GM20431 (cell line): ENCODE measurements at regions not wholly inside any gene's neighbourhood (a gene's known extent, or its start where the extent isn't known, plus 50 kb on each side); places are given as distances from the start of the nearest gene placed in this dataset.
"Not testable (repeated sequence)": the region's sequence is repeated elsewhere in the genome, so short reads cannot be mapped to it uniquely, and the experiment has no call there.

Experiments
- in situ Hi-C: fragments of 300-500 bp; cut with MseI, MboI; formaldehyde crosslinking; loops from one replicate; pipeline ENCODE4 v1.15.0; 2020; ENCODE audit warnings: low sequenced_read_pairs; ENCODE audit not compliant: unreplicated experiment

GRCh38 chr5:117434254-117434653 is 859.6 kb upstream of the SEMA6A start:
- in situ Hi-C loops, result no loop called here

- in situ Hi-C loops, result no loop called here
Measured at GRCh38 chr5:117433818-117434217, 859.2 kb upstream of the SEMA6A start.

GRCh38 chr5:117431091-117431490 is 856.5 kb upstream of the SEMA6A start:
- in situ Hi-C loops, result no loop called here

GRCh38 chr5:117425163-117425562 is 850.5 kb upstream of the SEMA6A start:
- in situ Hi-C loops, result no loop called here

- in situ Hi-C loops, result no loop called here
Measured at GRCh38 chr5:117424559-117424958, 849.9 kb upstream of the SEMA6A start.

GRCh38 chr5:117417501-117417900 is 842.9 kb upstream of the SEMA6A start:
- in situ Hi-C loops, result no loop called here

GRCh38 chr5:117414926-117415325 is 840.3 kb upstream of the SEMA6A start:
- in situ Hi-C loops, result no loop called here

GRCh38 chr5:117411701-117412100 is 837.1 kb upstream of the SEMA6A start:
- in situ Hi-C loops, result no loop called here

- in situ Hi-C loops, result no loop called here
Measured at GRCh38 chr5:117405197-117405596, 830.6 kb upstream of the SEMA6A start.

- in situ Hi-C loops, result no loop called here
Measured at GRCh38 chr5:117394506-117395157, 820.0 kb upstream of the SEMA6A start.

- in situ Hi-C loops, result no loop called here
Measured at GRCh38 chr5:117393125-117393524, 818.5 kb upstream of the SEMA6A start.

GRCh38 chr5:117380316-117380715 is 805.7 kb upstream of the SEMA6A start:
- in situ Hi-C loops, result no loop called here

GRCh38 chr5:117379521-117379920 is 804.9 kb upstream of the SEMA6A start:
- in situ Hi-C loops, result no loop called here

GRCh38 chr5:117376748-117377147 is 802.1 kb upstream of the SEMA6A start:
- in situ Hi-C loops, result no loop called here

GRCh38 chr5:117359895-117360294 is 785.3 kb upstream of the SEMA6A start:
- in situ Hi-C loops, result no loop called here

- in situ Hi-C loops, result no loop called here
Measured at GRCh38 chr5:117357886-117358285, 783.3 kb upstream of the SEMA6A start.

- in situ Hi-C loops, result no loop called here
Measured at GRCh38 chr5:117347280-117347679, 772.7 kb upstream of the SEMA6A start.

GRCh38 chr5:117343726-117344125 is 769.1 kb upstream of the SEMA6A start:
- in situ Hi-C loops, result not testable (repeated sequence)

GRCh38 chr5:117337064-117337749 is 762.6 kb upstream of the SEMA6A start:
- in situ Hi-C loops, result no loop called here

- in situ Hi-C loops, result no loop called here
Measured at GRCh38 chr5:117336208-117336607, 761.6 kb upstream of the SEMA6A start.

GRCh38 chr5:117333011-117333410 is 758.4 kb upstream of the SEMA6A start:
- in situ Hi-C loops, result no loop called here

- in situ Hi-C loops, result no loop called here
Measured at GRCh38 chr5:117332341-117332740, 757.7 kb upstream of the SEMA6A start.
